Fibroblast of the aortic adventitia (primary cell): ENCODE measurements at regions not wholly inside any gene's neighbourhood (a gene's known extent, or its start where the extent isn't known, plus 50 kb on each side); places are given as distances from the start of the nearest gene placed in this dataset.

Experiments
- DNase-seq: peaks from one replicate; pipeline ENCODE4 v3.0.0-alpha.2; 2010; ENCODE audit warnings: low read depth
- H3K4me3 ChIP-seq: 2 replicates; pipeline ENCODE4 v1.5.1; 2011; ENCODE audit warnings: low read depth, mild to moderate bottlenecking, control low read depth, low read length, moderate library complexity
- CTCF ChIP-seq: IDR thresholded peaks from 2 replicates; pipeline ENCODE4 v1.5.1; 2011; ENCODE audit warnings: mild to moderate bottlenecking, low read length, control low read depth, inconsistent platforms; ENCODE audit not compliant: insufficient read depth

GRCh38 chr11:111179184-111179910 lies 66.2 kb upstream of the POU2AF2 start:
- H3K4me3 ChIP-seq: no peak overlapping the region
- no peak for DNase-seq
- no peak for TF ChIP-seq CTCF

DNA sequence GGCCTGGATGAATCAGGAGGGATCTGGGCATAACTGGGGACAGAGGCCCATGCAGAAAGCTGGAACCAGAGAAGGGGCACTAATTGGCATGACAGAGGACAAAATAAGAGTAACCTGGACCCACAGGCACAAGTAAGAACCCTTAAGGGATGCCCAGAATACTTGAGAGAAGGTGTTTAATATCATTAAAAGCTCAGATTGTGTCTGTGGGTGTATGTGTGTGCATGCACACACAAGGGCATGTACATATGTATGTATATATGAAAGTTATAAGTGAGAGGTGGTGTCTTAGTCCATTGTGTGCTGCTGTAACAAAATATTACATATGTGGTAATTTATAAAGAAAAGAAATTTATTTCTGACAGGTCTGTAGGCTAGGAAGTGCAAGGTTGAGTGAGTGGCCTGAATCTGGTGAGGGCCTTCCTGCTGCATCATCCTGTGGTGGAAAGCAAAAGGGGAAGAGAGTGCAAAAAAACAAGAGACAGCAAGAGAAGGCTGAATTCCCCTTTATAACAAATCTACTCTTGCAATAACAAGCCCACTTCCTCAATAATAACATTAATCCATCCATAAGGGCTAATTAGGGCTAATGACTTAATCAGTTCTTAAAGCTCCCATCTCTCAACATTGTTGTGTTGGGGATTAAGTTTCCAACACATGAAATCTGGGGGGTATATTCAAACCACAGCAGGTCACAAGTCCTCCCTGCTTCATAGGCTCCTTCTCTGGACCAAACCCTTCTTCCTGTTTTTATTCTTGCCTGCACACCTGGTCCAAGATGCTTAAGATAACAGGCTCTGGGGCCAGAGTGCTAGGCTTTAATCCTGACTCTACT lies 68.3 kb upstream of the POU2AF2 start:
- DNase-seq: no peak
- H3K4me3 ChIP-seq: no peak overlapping the region
- no peak for TF ChIP-seq CTCF

DNA sequence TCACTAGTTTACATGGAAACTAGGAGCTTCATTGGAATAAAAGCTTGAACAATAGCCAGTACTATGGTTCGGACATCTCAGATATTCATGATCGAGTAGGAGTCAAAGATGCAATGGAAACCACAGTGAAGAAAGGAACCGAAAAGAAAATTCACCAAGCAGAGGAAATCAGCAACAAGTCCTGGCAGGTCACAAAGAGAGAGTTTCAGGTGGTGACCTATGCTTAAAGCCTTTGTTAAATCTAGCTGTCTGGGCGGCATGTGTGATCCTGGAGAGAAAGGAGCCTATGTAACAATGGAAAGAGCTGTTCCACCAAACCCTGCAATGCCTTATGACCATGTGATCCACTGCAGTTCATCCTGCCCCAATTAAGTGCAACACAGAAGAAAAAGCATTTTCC lies 68.9 kb upstream of the POU2AF2 start:
- TF ChIP-seq CTCF: no peak
- no peak overlapping the region for H3K4me3 ChIP-seq
- DNase-seq: no peak

GRCh38 chr11:111173221-111173620 lies 72.3 kb upstream of the POU2AF2 start:
- no peak for TF ChIP-seq CTCF
- peak; percentile 33 for DNase-seq
- no peak overlapping the region for H3K4me3 ChIP-seq

DNA sequence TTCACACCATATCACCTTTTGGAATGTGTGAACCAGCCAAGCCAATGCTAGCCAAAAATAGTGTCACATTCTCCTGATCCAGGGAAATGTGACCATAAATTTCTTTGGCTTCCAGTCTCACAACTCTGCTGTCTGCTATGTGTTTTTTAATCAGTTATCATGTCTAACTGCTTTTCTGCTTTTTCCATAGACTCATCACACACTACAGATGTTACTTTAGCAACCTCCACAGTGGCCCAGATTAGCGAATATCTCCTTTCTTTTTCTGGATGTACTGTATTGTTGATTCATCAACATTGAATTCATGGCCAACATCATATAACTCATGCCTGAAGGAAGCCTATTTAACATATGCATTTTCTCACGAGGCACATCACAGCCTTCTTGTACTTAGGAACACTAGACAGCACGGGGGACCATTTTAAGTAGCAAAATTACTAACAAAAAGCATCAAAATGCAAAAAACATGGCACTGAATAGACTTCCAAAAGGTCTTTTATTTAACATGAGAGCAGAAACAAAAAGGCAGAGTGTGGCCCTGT lies 73.1 kb upstream of the POU2AF2 start:
- TF ChIP-seq CTCF: no peak
- no peak for DNase-seq
- H3K4me3 ChIP-seq: no peak overlapping the region

DNA sequence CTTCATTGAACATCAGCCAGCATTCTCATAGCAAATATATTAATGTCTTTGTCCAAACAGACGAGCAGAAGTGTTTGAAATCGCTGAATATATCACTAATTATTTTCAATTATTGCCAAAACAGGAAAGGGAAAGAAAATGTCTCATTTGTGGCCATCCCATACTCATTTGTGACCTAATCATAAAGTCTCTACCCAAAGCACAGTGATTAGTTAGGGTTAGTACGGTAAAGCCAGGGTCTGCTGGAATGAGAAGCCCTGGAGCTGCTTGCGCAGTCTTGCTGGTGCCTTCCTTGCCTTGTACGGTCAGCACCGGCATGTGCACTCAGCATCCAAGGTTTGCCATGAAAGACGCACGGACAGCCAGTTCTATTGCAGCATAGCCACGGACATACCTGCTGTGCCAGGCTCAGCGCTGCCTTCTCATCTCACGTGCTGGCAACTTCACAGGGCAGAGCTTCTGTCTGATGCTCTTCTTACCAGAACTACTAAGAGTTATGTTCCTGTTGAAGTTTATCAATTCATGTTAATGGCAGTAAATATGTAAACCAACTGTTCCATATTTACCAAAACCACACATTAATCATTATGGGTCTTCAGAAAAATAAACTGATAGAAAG lies 74.7 kb upstream of the POU2AF2 start:
- DNase-seq: no peak
- no peak for TF ChIP-seq CTCF
- no peak overlapping the region for H3K4me3 ChIP-seq
